ENCODE measurements at regions not wholly inside any gene's neighbourhood (a gene's known extent, or its start where the extent isn't known, plus 50 kb on each side); places are given as distances from the start of the nearest gene placed in this dataset.

GRCh38 chr6:77019081-77019480 lies 444.2 kb downstream of the HTR1B start:
- H3K27ac ChIP-seq = no peak overlapping the region
- no peaks in the 10 kb centered on the region for H3K9me3 ChIP-seq
- no peaks in the 10 kb centered on the region for H3K36me3 ChIP-seq
- no peak overlapping the region for H3K4me3 ChIP-seq
- no peaks in the 10 kb centered on the region for H3K4me1 ChIP-seq
- intact Hi-C loops (cut with DNase I) = loop anchor here (10.0 kb wide), 1 partner anchor 446 kb away; the partner anchor contains the start of gene HTR1B
- no peak for DNase-seq (ENCODE audit: low spot score in 2 of 2)
- TF ChIP-seq CTCF (IDR thresholded peaks at IDR 0.05) = no peak
- no peaks in the 10 kb centered on the region for H3K27me3 ChIP-seq

- TF ChIP-seq CTCF (IDR thresholded peaks at IDR 0.05) = no peak
- H3K4me3 ChIP-seq = no peak overlapping the region
- H3K9me3 ChIP-seq = no peaks in the 10 kb centered on the region
- H3K4me1 ChIP-seq = no peaks in the 10 kb centered on the region
- no peaks in the 10 kb centered on the region for H3K36me3 ChIP-seq
- intact Hi-C loops (cut with DNase I) = loop anchor here (10.0 kb wide), 1 partner anchor 447 kb away; the partner anchor contains the start of gene HTR1B
- no peaks in the 10 kb centered on the region for H3K27me3 ChIP-seq
- DNase-seq (ENCODE audit: low spot score in 2 of 2) = no peak
- H3K27ac ChIP-seq = no peak overlapping the region
Measured at GRCh38 chr6:77017537-77017936, 445.8 kb downstream of the HTR1B start.

- no peaks in the 10 kb centered on the region for H3K4me1 ChIP-seq
- no peak for TF ChIP-seq CTCF (IDR thresholded peaks at IDR 0.05)
- no peaks in the 10 kb centered on the region for H3K27me3 ChIP-seq
- peaks cover 0 to 3% of the 10 kb centered on the region in 2 donors for H3K9me3 ChIP-seq
- intact Hi-C loops (cut with DNase I) = loop anchor here (10.0 kb wide), 1 partner anchor 449 kb away; the partner anchor contains the start of gene HTR1B
- peak overlapping the region in 1 of 2 donors; percentile 35 for H3K27ac ChIP-seq
- no peak for DNase-seq (ENCODE audit: low spot score in 2 of 2)
- H3K4me3 ChIP-seq = no peak overlapping the region
- H3K36me3 ChIP-seq = no peaks in the 10 kb centered on the region
Measured at GRCh38 chr6:77015350-77015749, 447.9 kb downstream of the HTR1B start.

- intact Hi-C loops (cut with DNase I) = loop anchor here (10.0 kb wide), 1 partner anchor 453 kb away; the partner anchor contains the start of gene HTR1B
- no peak overlapping the region for H3K27ac ChIP-seq
- H3K36me3 ChIP-seq = no peaks in the 10 kb centered on the region
- TF ChIP-seq CTCF (IDR thresholded peaks at IDR 0.05) = no peak
- no peaks in the 10 kb centered on the region for H3K4me1 ChIP-seq
- H3K4me3 ChIP-seq = no peak overlapping the region
- H3K9me3 ChIP-seq = peaks cover 0 to 3% of the 10 kb centered on the region in 2 donors
- no peaks in the 10 kb centered on the region for H3K27me3 ChIP-seq
- no peak for DNase-seq (ENCODE audit: low spot score in 2 of 2)
Measured at GRCh38 chr6:77011929-77012545, 451.3 kb downstream of the HTR1B start.

GRCh38 chr6:77010931-77011542 lies 452.3 kb downstream of the HTR1B start:
- TF ChIP-seq CTCF (IDR thresholded peaks at IDR 0.05) = no peak
- Histone ChIP-seq H3K36me3 (no peaks in the 10 kb centered on the region), H3K4me1 (no peaks in the 10 kb centered on the region), H3K27ac (no peak overlapping the region), H3K9me3 (peaks cover 0 to 3% of the 10 kb centered on the region in 2 donors), H3K4me3 (no peak overlapping the region), H3K27me3 (no peaks in the 10 kb centered on the region)
- intact Hi-C loops (cut with DNase I) = loop anchor here (10.0 kb wide), 1 partner anchor 454 kb away; the partner anchor contains the start of gene HTR1B
- DNase-seq (ENCODE audit: low spot score in 2 of 2) = no peak
